ENCODE measurements at regions not wholly inside any gene's neighbourhood (a gene's known extent, or its start where the extent isn't known, plus 50 kb on each side); places are given as distances from the start of the nearest gene placed in this dataset.

GRCh38 chr22:47811971-47812370 is 1049.5 kb downstream of the TBC1D22A start:
- TF ChIP-seq POLR2A (IDR thresholded peaks at IDR 0.05) (no peak), CTCF (IDR thresholded peaks at IDR 0.05) (no peak)

All from adrenal gland (tissue), 5 donors.